HG03469 (cell line): ENCODE measurements at regions not wholly inside any gene's neighbourhood (a gene's known extent, or its start where the extent isn't known, plus 50 kb on each side); places are given as distances from the start of the nearest gene placed in this dataset.
"Not testable (repeated sequence)": the region's sequence is repeated elsewhere in the genome, so short reads cannot be mapped to it uniquely, and the experiment has no call there.

Experiments
- ATAC-seq: cut with Tn5 transposase; IDR thresholded peaks from one replicate; pipeline ENCODE4 v1.9.1; 2021; ENCODE audit warnings: mild to moderate bottlenecking, moderate library complexity, moderate number of reproducible peaks; ENCODE audit not compliant: unreplicated experiment

- no peak for ATAC-seq
Observed at GRCh38 chr13:55554741-55555140, 1586.0 kb upstream of the PRR20A start.

GRCh38 chr13:55560331-55560730 is 1580.4 kb upstream of the PRR20A start:
- no peak for ATAC-seq

GRCh38 chr13:55563267-55563666 is 1577.5 kb upstream of the PRR20A start:
- no peak for ATAC-seq

GRCh38 chr13:55566334-55566733 is 1574.4 kb upstream of the PRR20A start:
- ATAC-seq = no peak

- ATAC-seq = no peak
Observed at GRCh38 chr13:55566779-55567178, 1573.9 kb upstream of the PRR20A start.

DNA sequence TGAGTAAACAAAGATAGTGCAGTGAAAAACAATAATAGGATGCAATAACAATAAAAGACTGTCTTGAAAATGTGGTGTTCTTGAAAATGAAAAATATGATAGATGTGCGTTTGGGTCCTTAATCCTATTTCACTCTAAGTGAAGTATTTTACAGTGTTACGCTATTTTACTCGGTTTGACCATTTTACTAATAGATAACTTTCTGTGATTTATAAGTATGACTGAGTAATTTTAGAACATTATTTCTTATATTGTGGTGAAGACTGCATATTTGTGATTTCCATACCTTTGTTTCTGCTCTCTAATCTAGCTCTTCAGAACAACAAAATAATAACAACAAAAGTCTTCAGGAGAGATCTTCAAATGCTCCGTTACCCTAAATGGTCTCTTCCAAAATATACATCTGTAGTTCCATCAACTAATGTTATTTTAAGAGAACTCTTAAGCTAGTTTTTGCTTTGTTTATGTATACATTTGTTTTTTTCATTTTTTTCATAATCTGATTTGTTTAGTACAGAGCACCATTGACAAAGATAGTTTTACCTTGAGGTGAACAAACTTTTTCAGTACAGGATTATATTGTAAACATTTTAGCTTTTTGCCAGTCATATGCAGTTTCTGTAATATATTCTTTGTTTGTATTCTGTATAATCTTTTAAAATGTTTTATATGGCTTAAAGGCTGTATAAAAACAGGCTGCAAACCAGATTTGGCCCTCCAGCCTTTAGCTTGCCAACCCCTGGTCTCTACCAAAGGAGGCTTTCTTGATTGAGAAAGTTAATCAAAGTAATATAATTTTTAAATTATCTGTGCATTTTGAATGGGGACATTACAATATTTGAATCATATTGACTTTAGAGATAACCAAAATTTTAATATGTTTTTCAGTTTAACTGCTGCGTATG is 1572.7 kb upstream of the PRR20A start:
- no peak for ATAC-seq

- ATAC-seq = no peak
Observed at GRCh38 chr13:55569082-55569481, 1571.6 kb upstream of the PRR20A start.

GRCh38 chr13:55569514-55569913 is 1571.2 kb upstream of the PRR20A start:
- ATAC-seq = no peak

GRCh38 chr13:55570371-55570770 is 1570.3 kb upstream of the PRR20A start:
- no peak for ATAC-seq

GRCh38 chr13:55571237-55571867 is 1569.4 kb upstream of the PRR20A start:
- no peak for ATAC-seq

GRCh38 chr13:55572408-55572807 is 1568.3 kb upstream of the PRR20A start:
- ATAC-seq = no peak

DNA sequence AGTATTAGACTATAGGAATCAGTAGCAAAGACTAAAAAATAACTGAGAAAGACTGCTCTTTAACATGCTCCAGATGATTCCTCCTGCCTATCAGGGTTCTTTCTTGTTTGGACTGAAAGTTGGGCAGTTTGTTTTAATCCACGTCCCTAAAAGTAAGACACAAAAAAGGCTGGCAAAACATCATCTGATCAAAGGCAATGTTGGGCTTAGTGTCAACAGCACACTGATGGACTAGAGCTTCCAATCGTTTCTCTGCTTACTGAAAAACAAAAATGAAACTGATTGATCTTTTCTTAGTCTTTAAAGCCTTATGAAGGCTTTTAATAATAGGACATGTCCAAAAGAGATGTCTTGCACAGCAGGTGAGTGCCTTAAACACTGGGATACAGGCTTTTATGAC is 1567.9 kb upstream of the PRR20A start:
- ATAC-seq = no peak

- no peak for ATAC-seq
Observed at GRCh38 chr13:55573565-55573964, 1567.2 kb upstream of the PRR20A start.

DNA sequence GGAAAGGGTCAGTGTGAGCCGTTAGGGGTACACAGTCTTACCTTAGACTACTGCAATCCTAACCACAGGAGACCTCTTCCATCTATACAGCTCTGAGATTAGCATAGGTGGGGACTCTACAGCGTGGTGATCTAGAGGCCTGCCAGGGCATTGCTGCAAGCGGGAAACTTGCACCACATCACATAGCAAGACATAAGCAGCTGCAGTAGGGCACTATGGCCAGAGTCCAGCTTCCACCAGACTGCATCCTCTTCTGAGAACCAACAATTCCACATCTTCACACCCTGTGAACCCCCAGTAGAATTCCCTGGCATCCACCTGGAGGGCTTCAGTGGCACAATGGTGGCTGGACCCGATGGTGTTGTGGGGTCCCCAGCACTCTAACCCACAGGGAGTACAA is 1564.3 kb upstream of the PRR20A start:
- ATAC-seq = no peak

GRCh38 chr13:55577082-55577846 is 1563.5 kb upstream of the PRR20A start:
- no peak for ATAC-seq

DNA sequence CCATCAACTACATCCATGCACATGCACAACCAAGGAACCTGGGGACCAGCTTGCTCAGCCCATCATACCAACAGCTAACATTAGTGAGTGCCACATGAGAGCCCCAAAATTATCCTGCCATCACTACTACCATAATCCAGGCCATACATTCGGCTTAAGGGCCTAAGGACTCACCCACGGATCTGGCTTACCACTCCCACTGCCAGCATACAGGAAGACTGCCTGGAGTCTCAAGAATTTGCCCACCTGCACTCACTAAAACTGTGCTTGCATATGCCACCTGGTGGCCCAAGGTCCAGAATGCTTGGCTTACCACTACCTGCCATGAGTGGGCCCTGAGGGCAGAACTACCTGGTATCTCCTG is 1562.9 kb upstream of the PRR20A start:
- no peak for ATAC-seq

GRCh38 chr13:55582294-55582693 is 1558.4 kb upstream of the PRR20A start:
- ATAC-seq = not testable (repeated sequence)

DNA sequence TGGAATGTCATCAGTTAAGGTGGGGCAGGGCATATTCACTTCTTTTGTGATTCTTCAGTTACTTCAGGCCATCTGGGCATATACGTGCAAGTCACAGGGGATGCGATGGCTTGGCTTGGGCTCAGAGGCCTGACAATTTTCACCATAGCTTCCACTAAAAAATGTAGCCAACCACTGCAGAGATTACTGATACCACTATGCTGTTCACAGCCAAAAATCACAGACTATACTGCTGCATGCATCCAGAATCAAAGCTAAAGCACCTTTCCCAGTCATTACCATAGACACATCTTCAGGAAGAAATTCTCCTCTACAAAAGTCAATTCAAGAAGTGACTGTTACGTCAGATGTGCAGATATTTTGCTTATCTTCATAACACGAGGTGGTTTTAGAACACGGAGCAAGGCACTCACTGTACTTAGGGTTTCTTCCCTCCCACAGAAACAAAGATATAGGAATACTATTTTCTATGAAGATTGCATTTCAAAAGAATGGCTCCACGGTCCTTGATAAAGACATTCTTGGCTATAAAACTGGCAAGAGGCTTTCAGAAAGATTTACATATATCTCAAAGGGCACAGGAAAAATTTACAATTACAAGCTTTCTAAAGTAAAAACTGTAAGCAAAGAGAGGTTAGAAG is 1556.6 kb upstream of the PRR20A start:
- no peak for ATAC-seq

DNA sequence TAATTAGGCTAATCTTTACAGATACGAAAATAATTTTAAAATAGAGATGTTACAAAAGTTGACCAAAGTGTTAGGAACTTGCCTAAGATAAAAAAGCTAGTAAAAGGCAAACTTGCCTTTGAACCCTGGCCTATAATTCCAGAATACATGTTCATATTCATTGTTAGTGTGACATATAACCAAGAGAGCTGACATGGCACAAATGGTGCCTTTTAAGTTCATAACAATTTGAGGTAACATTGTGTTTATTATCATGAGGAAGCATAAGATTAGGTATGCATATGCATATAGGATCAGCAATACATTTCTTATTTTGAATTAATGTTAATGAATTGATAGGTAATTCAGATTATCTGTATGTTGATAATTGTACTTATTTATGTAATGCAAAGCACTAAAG is 1537.9 kb upstream of the PRR20A start:
- ATAC-seq = no peak

- no peak for ATAC-seq
Observed at GRCh38 chr13:55606045-55606665, 1534.6 kb upstream of the PRR20A start.
